ENCODE measurements at regions not wholly inside any gene's neighbourhood (a gene's known extent, or its start where the extent isn't known, plus 50 kb on each side); places are given as distances from the start of the nearest gene placed in this dataset.

DNA sequence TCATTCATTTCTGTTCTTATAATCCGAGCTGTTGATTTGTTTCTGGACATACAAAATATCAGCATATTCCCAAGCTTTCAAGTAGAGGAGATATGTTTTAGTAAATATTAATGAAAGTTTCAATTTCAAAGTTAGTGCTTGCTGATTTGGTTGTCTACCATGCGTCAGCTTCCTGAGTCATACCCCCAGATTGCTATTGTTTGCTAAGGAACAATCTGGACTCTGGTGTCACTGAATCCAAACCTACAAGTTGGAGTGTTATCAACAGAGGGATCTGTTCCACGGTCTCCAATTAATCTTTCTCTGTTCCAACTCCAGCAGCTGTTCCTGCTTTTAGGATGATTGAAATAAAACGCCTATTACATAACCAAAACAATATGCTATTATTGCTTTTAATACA, 96.1 kb upstream of the FAM9A start:
- H3K36me3 ChIP-seq: no peaks in the 10 kb centered on the region
- TF ChIP-seq POLR2AphosphoS5 (IDR thresholded peaks at IDR 0.05) (no peak), POLR2A (IDR thresholded peaks at IDR 0.05) (no peak)
- TF ChIP-seq, protein P1, sequence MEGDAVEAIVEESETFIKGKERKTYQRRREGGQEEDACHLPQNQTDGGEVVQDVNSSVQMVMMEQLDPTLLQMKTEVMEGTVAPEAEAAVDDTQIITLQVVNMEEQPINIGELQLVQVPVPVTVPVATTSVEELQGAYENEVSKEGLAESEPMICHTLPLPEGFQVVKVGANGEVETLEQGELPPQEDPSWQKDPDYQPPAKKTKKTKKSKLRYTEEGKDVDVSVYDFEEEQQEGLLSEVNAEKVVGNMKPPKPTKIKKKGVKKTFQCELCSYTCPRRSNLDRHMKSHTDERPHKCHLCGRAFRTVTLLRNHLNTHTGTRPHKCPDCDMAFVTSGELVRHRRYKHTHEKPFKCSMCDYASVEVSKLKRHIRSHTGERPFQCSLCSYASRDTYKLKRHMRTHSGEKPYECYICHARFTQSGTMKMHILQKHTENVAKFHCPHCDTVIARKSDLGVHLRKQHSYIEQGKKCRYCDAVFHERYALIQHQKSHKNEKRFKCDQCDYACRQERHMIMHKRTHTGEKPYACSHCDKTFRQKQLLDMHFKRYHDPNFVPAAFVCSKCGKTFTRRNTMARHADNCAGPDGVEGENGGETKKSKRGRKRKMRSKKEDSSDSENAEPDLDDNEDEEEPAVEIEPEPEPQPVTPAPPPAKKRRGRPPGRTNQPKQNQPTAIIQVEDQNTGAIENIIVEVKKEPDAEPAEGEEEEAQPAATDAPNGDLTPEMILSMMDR (IDR thresholded peaks at IDR 0.05 in 8 of 11, conservative IDR thresholded peaks at IDR 0.05 in 3 of 11): no peak
- no peaks in the 10 kb centered on the region for H3K4me1 ChIP-seq
- 62 to 92% (median 77%) methylated on average over 4 of the region's 4 CpGs for WGBS, 5 donors
- no peak for DNase-seq
- peaks cover 0 to 16% (median 0%) of the 10 kb centered on the region in 8 donors for H3K9me3 ChIP-seq
- no peaks in the 10 kb centered on the region for H3K27me3 ChIP-seq (replicated peaks in 1 of 7)
- no peak overlapping the region for H3K4me3 ChIP-seq
- intact Hi-C loops (cut with DNase I; ENCODE audit: low total_unique reads): no loop called here
- no peak overlapping the region for H3K27ac ChIP-seq

DNA sequence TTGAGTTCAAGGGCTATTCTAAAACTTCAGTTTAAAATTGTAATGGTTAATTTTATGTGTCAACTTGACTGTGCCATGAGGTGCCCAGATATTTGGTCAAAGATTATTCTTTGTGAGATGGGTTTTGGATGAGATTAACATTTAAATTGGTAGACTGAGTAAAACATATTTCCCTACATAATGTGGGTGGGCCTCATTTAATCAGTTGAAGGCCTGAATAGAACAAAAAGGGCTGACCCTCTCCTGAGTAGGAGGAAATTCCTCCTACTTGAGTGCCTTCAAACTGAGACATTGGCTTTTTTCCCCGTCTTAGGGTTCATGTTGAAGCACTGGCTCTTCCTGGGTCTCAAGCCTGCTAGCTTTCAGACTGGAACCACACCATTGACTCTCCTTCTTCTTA, 89.6 kb upstream of the FAM9A start:
- no peak overlapping the region for H3K4me3 ChIP-seq
- DNase-seq: no peak
- no peaks in the 10 kb centered on the region for H3K27me3 ChIP-seq (replicated peaks in 1 of 7)
- intact Hi-C loops (cut with DNase I; ENCODE audit: low total_unique reads): no loop called here
- no peaks in the 10 kb centered on the region for H3K36me3 ChIP-seq
- H3K4me1 ChIP-seq: no peaks in the 10 kb centered on the region
- TF ChIP-seq POLR2AphosphoS5 (IDR thresholded peaks at IDR 0.05) (no peak), POLR2A (IDR thresholded peaks at IDR 0.05) (no peak)
- TF ChIP-seq, protein P1 (IDR thresholded peaks at IDR 0.05 in 8 of 11, conservative IDR thresholded peaks at IDR 0.05 in 3 of 11): no peak
- H3K9me3 ChIP-seq: peaks cover 0 to 22% (median 0%) of the 10 kb centered on the region in 8 donors
- H3K27ac ChIP-seq: no peak overlapping the region
- 67 to 100% (median 80%) methylated on average over 1 of the region's 1 CpG for WGBS, 5 donors

DNA sequence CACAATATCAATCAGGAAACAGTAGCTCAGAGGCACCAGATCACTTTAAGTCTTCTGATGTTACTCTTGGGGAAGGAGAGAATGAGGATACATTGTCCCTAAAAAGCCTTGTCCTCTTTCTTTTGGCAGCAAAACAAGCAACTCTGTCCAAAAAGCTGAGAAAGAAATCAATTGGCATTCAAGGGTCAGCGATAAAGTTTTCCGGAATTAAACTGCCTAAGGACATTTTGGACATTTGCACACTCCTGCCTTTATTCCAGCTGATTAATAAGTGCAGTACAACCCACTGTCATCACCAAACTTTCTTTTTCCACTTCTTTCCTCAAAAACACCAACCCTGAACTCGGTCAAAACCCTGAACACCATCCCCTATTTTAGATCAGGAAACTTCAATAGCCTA, 85.8 kb upstream of the FAM9A start:
- peaks cover 0 to 6% (median 0%) of the 10 kb centered on the region in 8 donors for H3K9me3 ChIP-seq
- peaks cover 0 to 7% (median 0%) of the 10 kb centered on the region in 7 donors for H3K27me3 ChIP-seq (replicated peaks in 1 of 7)
- TF ChIP-seq POLR2A (IDR thresholded peaks at IDR 0.05): no peak
- TF ChIP-seq, protein P1 (IDR thresholded peaks at IDR 0.05 in 8 of 11, conservative IDR thresholded peaks at IDR 0.05 in 3 of 11): no peak
- TF ChIP-seq POLR2AphosphoS5 (IDR thresholded peaks at IDR 0.05): no peak
- H3K4me3 ChIP-seq: no peak overlapping the region
- H3K36me3 ChIP-seq: no peaks in the 10 kb centered on the region
- 65 to 92% (median 72%) methylated on average over 3 of the region's 3 CpGs for WGBS, 5 donors
- intact Hi-C loops (cut with DNase I; ENCODE audit: low total_unique reads): no loop called here
- no peak for DNase-seq
- no peak overlapping the region for H3K27ac ChIP-seq
- no peaks in the 10 kb centered on the region for H3K4me1 ChIP-seq

DNA sequence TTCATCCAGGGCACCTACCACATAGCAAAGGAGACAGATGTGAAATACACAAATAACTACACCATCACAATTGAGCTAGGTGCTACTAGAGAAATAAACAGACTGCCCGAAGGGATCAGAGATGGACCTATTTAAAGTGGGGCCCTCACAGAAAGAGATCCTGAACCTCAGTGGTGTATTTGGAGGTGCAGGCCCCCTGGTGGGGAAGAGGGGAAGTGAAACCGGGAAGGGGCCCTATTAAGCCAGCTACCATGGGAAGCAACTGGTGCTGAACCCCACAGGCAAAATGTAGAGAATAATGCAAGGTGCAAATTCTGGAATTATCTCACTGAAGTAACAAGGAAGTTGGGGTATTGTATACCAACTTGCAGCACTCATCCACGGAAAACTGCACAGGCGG, 78.6 kb upstream of the FAM9A start:
- DNase-seq: no peak
- intact Hi-C loops (cut with DNase I; ENCODE audit: low total_unique reads): no loop called here
- Histone ChIP-seq H3K27ac (no peak overlapping the region), H3K9me3 (no peaks in the 10 kb centered on the region), H3K4me3 (no peak overlapping the region), H3K27me3 (replicated peaks in 1 of 7) (peaks cover 0 to 7% (median 0%) of the 10 kb centered on the region in 7 donors), H3K36me3 (no peaks in the 10 kb centered on the region), H3K4me1 (no peaks in the 10 kb centered on the region)
- WGBS, 5 donors: 45 to 78% (median 65%) methylated on average over 4 of the region's 4 CpGs
- TF ChIP-seq POLR2AphosphoS5 (IDR thresholded peaks at IDR 0.05) (no peak), POLR2A (IDR thresholded peaks at IDR 0.05) (no peak)
- TF ChIP-seq, protein P1 (IDR thresholded peaks at IDR 0.05 in 8 of 11, conservative IDR thresholded peaks at IDR 0.05 in 3 of 11): peak in 8 of 11 experiments; percentile 20 to 61 (median 51)
